ENCODE measurements at regions not wholly inside any gene's neighbourhood (a gene's known extent, or its start where the extent isn't known, plus 50 kb on each side); places are given as distances from the start of the nearest gene placed in this dataset.
A peak's percentile ranks its signal among the peaks of the same experiment; 100 is the strongest.

- H3K27ac Mint-ChIP-seq, result peak overlapping the region; percentile 55
- no peaks in the 10 kb centered on the region for H3K27me3 Mint-ChIP-seq
- intact Hi-C loops (cut with DNase I, micrococcal nuclease), result loop anchor here (2.0 to 10.0 kb wide), 12 partner anchors 15 to 553 kb away; no protein-coding TSS in a partner anchor
- H3K4me3 Mint-ChIP-seq, result peak overlapping the region; percentile 30
- H3K36me3 Mint-ChIP-seq (ENCODE audit: low read depth), result peaks cover 32% of the 10 kb centered on the region
- ChIA-PET CTCF (interaction anchor here (0.6 to 1.4 kb wide), 3 partner anchors 9 to 1244 kb away, joined by 3 read pairs; no protein-coding TSS in a partner anchor), POLR2A (interaction anchor here (0.9 to 2.5 kb wide), 5 partner anchors 10 to 55 kb away, joined by 3 to 6 read pairs (median 5); no protein-coding TSS in a partner anchor)
- DNase-seq (no peak), ATAC-seq (peak; percentile 16)
- H3K9me3 Mint-ChIP-seq (ENCODE audit: low read depth), result peaks cover 1% of the 10 kb centered on the region
- peaks cover 80% of the 10 kb centered on the region for H3K4me1 Mint-ChIP-seq
Measured at GRCh38 chr3:72427624-72428023, 420.6 kb downstream of the SHQ1 start.

GRCh38 chr3:72426618-72427397 lies 421.4 kb downstream of the SHQ1 start:
- Mint-ChIP-seq H3K4me1 (peaks cover 80% of the 10 kb centered on the region), H3K36me3 (ENCODE audit: low read depth) (peaks cover 33% of the 10 kb centered on the region), H3K4me3 (peak overlapping the region; percentile 6), H3K27ac (peak overlapping the region; percentile 77), H3K9me3 (ENCODE audit: low read depth) (peaks cover 8% of the 10 kb centered on the region), H3K27me3 (no peaks in the 10 kb centered on the region)
- ATAC-seq (peak; percentile 85), DNase-seq (no peak)
- CTCF ChIA-PET, result interaction anchor here (1.4 kb wide), 1 partner anchor 207 kb away, joined by 3 read pairs; no protein-coding TSS in a partner anchor
- POLR2A ChIA-PET, result interaction anchor here (0.7 to 2.5 kb wide), 5 partner anchors 15 to 334 kb away, joined by 3 to 6 read pairs (median 5); no protein-coding TSS in a partner anchor
- intact Hi-C loops (cut with DNase I, micrococcal nuclease), result loop anchor here (1.0 to 10.0 kb wide), 15 partner anchors 9 to 552 kb away; no protein-coding TSS in a partner anchor

- Mint-ChIP-seq H3K27ac (no peak overlapping the region), H3K9me3 (ENCODE audit: low read depth) (peaks cover 17% of the 10 kb centered on the region), H3K27me3 (no peaks in the 10 kb centered on the region), H3K4me3 (no peak overlapping the region), H3K4me1 (peaks cover 75% of the 10 kb centered on the region), H3K36me3 (ENCODE audit: low read depth) (peaks cover 37% of the 10 kb centered on the region)
- ATAC-seq, result no peak
- CTCF ChIA-PET, result no interaction called here
- intact Hi-C loops (cut with DNase I, micrococcal nuclease), result loop anchor here in 1 of 2 experiments (10.0 kb wide), 2 partner anchors 61 to 331 kb away; no protein-coding TSS in a partner anchor
- POLR2A ChIA-PET, result no interaction called here
- no peak for DNase-seq
Measured at GRCh38 chr3:72423643-72424042, 424.6 kb downstream of the SHQ1 start.

- ChIA-PET POLR2A (interaction anchor here (0.6 kb wide), 1 partner anchor 49 kb away, joined by 4 read pairs; no protein-coding TSS in a partner anchor), CTCF (interaction anchor here (0.7 to 0.8 kb wide), 2 partner anchors 30 to 399 kb away, joined by 3 read pairs; no protein-coding TSS in a partner anchor)
- Mint-ChIP-seq H3K9me3 (ENCODE audit: low read depth) (peaks cover 18% of the 10 kb centered on the region), H3K36me3 (ENCODE audit: low read depth) (peaks cover 38% of the 10 kb centered on the region), H3K27me3 (no peaks in the 10 kb centered on the region), H3K4me3 (no peak overlapping the region), H3K4me1 (peaks cover 75% of the 10 kb centered on the region), H3K27ac (no peak overlapping the region)
- DNase-seq (no peak), ATAC-seq (no peak)
- intact Hi-C loops (cut with DNase I, micrococcal nuclease), result loop anchor here in 1 of 2 experiments (10.0 kb wide), 2 partner anchors 63 to 333 kb away; no protein-coding TSS in a partner anchor
Measured at GRCh38 chr3:72421786-72422185, 426.5 kb downstream of the SHQ1 start.

- no peak for ATAC-seq
- peaks cover 75% of the 10 kb centered on the region for H3K4me1 Mint-ChIP-seq
- no peaks in the 10 kb centered on the region for H3K27me3 Mint-ChIP-seq
- DNase-seq, result no peak
- intact Hi-C loops (cut with DNase I, micrococcal nuclease), result loop anchor here in 1 of 2 experiments (10.0 kb wide), 2 partner anchors 64 to 334 kb away; no protein-coding TSS in a partner anchor
- H3K4me3 Mint-ChIP-seq, result no peak overlapping the region
- ChIA-PET CTCF (interaction anchor here (0.7 to 1.2 kb wide), 3 partner anchors 29 to 400 kb away, joined by 3 to 4 read pairs (median 3); no protein-coding TSS in a partner anchor), POLR2A (interaction anchor here (0.6 kb wide), 1 partner anchor 49 kb away, joined by 4 read pairs; no protein-coding TSS in a partner anchor)
- peaks cover 43% of the 10 kb centered on the region for H3K36me3 Mint-ChIP-seq (ENCODE audit: low read depth)
- no peak overlapping the region for H3K27ac Mint-ChIP-seq
- peaks cover 18% of the 10 kb centered on the region for H3K9me3 Mint-ChIP-seq (ENCODE audit: low read depth)
Measured at GRCh38 chr3:72421126-72421525, 427.1 kb downstream of the SHQ1 start.

GRCh38 chr3:72418856-72419255 lies 429.4 kb downstream of the SHQ1 start:
- intact Hi-C loops (cut with DNase I, micrococcal nuclease), result loop anchor here (1.0 to 2.0 kb wide), 6 partner anchors 7 to 437 kb away; no protein-coding TSS in a partner anchor
- H3K4me3 Mint-ChIP-seq, result no peak overlapping the region
- DNase-seq (no peak), ATAC-seq (no peak)
- no peak overlapping the region for H3K27ac Mint-ChIP-seq
- peaks cover 53% of the 10 kb centered on the region for H3K36me3 Mint-ChIP-seq (ENCODE audit: low read depth)
- POLR2A ChIA-PET, result no interaction called here
- peaks cover 18% of the 10 kb centered on the region for H3K9me3 Mint-ChIP-seq (ENCODE audit: low read depth)
- peaks cover 71% of the 10 kb centered on the region for H3K4me1 Mint-ChIP-seq
- CTCF ChIA-PET, result interaction anchor here (0.6 kb wide), 1 partner anchor 17 kb away, joined by 4 read pairs; no protein-coding TSS in a partner anchor
- no peaks in the 10 kb centered on the region for H3K27me3 Mint-ChIP-seq

GRCh38 chr3:72418244-72418643 lies 430.0 kb downstream of the SHQ1 start:
- peaks cover 20% of the 10 kb centered on the region for H3K9me3 Mint-ChIP-seq (ENCODE audit: low read depth)
- CTCF ChIA-PET, result no interaction called here

GRCh38 chr3:72414481-72415016 lies 433.7 kb downstream of the SHQ1 start:
- no peak for DNase-seq
- Mint-ChIP-seq H3K36me3 (ENCODE audit: low read depth) (peaks cover 24% of the 10 kb centered on the region), H3K27me3 (no peaks in the 10 kb centered on the region), H3K9me3 (ENCODE audit: low read depth) (peaks cover 4% of the 10 kb centered on the region), H3K27ac (no peak overlapping the region), H3K4me3 (no peak overlapping the region), H3K4me1 (peaks cover 86% of the 10 kb centered on the region)
- intact Hi-C loops (cut with DNase I, micrococcal nuclease), result no loop called here
- CTCF ChIA-PET, result interaction anchor here (0.6 kb wide), 1 partner anchor 314 kb away, joined by 5 read pairs; no protein-coding TSS in a partner anchor
- POLR2A ChIA-PET, result no interaction called here
- ATAC-seq, result no peak

More at GRCh38 chr3:72418244-72418643, 430.0 kb downstream of the SHQ1 start:
- H3K27me3 Mint-ChIP-seq, result no peaks in the 10 kb centered on the region
- peaks cover 72% of the 10 kb centered on the region for H3K4me1 Mint-ChIP-seq
- intact Hi-C loops (cut with DNase I, micrococcal nuclease), result loop anchor here (1.0 to 2.0 kb wide), 6 partner anchors 8 to 436 kb away; no protein-coding TSS in a partner anchor
- no peak overlapping the region for H3K27ac Mint-ChIP-seq
- POLR2A ChIA-PET, result no interaction called here
- H3K4me3 Mint-ChIP-seq, result no peak overlapping the region
- peak; percentile 73 for ATAC-seq
- no peak for DNase-seq
- H3K36me3 Mint-ChIP-seq (ENCODE audit: low read depth), result peaks cover 50% of the 10 kb centered on the region

GRCh38 chr3:72413228-72413627 lies 435.0 kb downstream of the SHQ1 start:
- ATAC-seq (peak; percentile 91), DNase-seq (no peak)
- H3K27ac Mint-ChIP-seq, result peak overlapping the region; percentile 55
- H3K4me1 Mint-ChIP-seq, result peaks cover 87% of the 10 kb centered on the region
- H3K27me3 Mint-ChIP-seq, result no peaks in the 10 kb centered on the region
- H3K4me3 Mint-ChIP-seq, result no peak overlapping the region
- ChIA-PET POLR2A (no interaction called here), CTCF (no interaction called here)
- peaks cover 2% of the 10 kb centered on the region for H3K9me3 Mint-ChIP-seq (ENCODE audit: low read depth)
- peaks cover 26% of the 10 kb centered on the region for H3K36me3 Mint-ChIP-seq (ENCODE audit: low read depth)
- intact Hi-C loops (cut with DNase I, micrococcal nuclease), result loop anchor here in 1 of 2 experiments (2.0 kb wide), 1 partner anchor 14 kb away; no protein-coding TSS in a partner anchor

- intact Hi-C loops (cut with DNase I, micrococcal nuclease), result loop anchor here in 1 of 2 experiments (2.0 kb wide), 1 partner anchor 14 kb away; no protein-coding TSS in a partner anchor
- Mint-ChIP-seq H3K9me3 (ENCODE audit: low read depth) (peaks cover 2% of the 10 kb centered on the region), H3K4me1 (peaks cover 86% of the 10 kb centered on the region), H3K27me3 (no peaks in the 10 kb centered on the region), H3K4me3 (no peak overlapping the region), H3K36me3 (ENCODE audit: low read depth) (peaks cover 30% of the 10 kb centered on the region), H3K27ac (no peak overlapping the region)
- ATAC-seq (no peak), DNase-seq (no peak)
- ChIA-PET POLR2A (no interaction called here), CTCF (interaction anchor here (1.0 to 1.1 kb wide), 3 partner anchors 9 to 409 kb away, joined by 3 to 5 read pairs (median 3); no protein-coding TSS in a partner anchor)
Measured at GRCh38 chr3:72412340-72412956, 435.8 kb downstream of the SHQ1 start.
